DMS 273 treated with DMSO at 0.1 percent for 48 hours (cell line): ENCODE measurements at regions not wholly inside any gene's neighbourhood (a gene's known extent, or its start where the extent isn't known, plus 50 kb on each side); places are given as distances from the start of the nearest gene placed in this dataset.
"Not testable (repeated sequence)": the region's sequence is repeated elsewhere in the genome, so short reads cannot be mapped to it uniquely, and the experiment has no call there.

Source experiments
- DNase-seq: peaks from one replicate; lab custom pipeline; 2025; lab: John Stamatoyannopoulos, UW

DNA sequence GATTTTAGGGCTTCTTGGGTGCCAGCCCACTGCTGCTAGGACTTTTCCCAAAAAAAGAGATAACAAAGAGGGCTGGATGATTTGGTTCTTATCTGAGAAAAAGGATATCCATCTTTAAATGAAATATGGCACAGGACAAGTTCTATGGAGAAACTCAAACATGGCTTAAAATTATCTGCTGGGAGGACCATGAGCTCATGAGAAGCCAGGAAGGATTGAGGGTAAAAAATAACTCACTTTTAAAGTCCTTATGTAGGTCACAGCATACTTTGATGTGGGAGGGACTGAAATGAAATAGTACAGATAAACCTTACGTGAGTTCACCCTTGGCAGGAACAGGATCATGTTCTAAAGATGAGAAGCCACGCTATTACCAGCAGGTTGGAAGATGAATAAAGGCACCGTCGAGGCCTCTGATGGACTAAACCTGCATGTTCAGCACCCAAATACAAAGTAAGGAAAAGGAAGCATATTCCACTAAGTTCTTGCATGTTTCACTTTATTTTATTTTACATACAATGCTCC lies 369.2 kb upstream of the KLF6 start:
- DNase-seq = no peak

DNA sequence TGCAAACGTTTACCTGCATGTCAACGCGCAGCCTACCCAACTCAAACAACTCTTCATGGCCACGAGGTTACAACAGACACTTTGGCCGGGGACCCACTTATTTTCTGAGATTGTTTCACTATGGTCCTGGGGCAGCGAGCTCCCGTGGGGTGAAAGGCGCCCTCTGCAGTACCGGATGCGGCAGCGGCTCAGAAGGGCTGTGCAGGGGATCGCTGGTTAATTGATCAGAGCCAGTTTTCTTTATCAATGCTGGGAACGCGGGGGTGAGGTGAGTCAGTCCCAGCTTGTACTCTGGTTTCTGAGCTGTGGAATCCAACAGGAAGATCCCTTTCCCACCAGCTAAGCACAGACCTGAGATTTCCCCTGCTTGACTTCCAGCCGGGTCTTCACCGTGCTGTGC lies 366.5 kb upstream of the KLF6 start:
- DNase-seq = no peak

DNA sequence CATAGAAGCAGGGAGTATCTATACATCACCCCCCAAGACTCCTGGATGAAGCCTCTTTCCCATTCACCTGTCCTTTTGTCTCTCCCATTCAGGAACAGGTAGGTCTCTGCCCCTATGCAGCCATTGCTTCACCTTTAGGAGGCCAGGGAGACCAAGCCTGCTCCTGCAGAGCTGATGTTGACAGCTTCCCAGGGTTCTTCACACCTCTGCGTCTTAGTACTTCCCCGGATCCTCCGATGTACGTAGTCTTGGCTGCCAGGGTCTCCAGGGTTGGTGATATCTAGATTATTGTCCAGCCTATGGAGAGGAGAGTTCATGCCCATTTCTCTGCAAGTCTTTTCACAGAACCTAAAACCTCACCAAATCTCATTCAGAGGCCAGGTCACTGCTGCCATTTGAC lies 365.7 kb upstream of the KLF6 start:
- DNase-seq = no peak

DNA sequence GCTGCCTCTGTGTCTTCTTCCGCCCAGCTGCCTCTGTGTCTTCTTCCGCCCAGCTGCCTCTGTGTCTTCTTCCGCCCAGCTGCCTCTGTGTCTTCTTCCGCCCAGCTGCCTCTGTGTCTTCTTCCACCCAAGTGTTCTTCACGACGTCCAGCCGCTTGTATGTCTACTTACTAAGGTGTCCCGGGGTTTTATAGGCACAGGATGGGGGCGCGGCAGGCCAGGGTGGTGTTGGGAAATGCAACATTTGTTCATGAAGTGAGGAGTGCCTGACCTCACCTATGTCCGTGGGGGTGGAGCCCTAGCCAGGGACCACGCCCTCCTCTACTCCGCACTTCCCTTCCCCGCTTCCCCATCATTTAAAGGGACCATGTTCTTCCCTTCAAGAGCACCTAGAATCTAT lies 364.5 kb upstream of the KLF6 start:
- DNase-seq = not testable (repeated sequence)

DNA sequence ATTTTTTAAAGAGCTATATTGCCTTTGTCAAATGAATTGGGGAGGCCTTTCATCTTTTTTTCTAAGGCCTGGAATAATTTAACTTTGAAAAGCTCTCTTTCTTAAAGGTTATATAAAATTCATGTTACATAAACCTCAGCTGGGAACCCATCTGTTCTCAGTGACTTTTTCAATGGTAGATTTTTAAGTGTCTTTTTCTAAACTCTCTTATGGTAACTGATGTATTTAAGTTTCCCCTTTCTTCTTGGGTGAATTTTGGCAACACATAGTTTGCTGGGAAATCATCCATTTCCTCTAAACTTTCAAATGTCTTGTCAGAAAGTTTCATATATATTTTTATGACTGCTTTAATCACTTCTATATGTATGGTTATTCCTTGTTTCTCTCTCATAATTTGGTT lies 362.2 kb upstream of the KLF6 start:
- no peak for DNase-seq

DNA sequence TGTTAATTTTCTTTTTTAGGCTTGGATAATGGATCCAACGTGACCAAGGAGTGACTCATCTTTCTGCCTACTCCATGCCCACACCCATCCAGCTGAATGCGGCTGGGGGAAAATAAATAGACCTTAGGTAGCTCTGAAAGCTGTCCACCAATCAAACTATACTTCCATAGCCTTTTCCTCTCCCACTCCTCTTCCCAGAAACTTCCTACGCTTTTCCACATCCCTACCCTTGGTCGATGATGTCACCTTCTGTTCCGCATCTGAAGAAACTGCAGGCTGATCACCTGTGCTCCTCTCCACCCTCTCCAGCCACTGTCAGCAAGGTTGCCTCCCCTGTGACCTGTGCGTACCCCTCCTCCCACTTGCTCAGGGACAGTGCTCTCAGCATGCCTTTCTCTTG lies 359.8 kb upstream of the KLF6 start:
- no peak for DNase-seq

DNA sequence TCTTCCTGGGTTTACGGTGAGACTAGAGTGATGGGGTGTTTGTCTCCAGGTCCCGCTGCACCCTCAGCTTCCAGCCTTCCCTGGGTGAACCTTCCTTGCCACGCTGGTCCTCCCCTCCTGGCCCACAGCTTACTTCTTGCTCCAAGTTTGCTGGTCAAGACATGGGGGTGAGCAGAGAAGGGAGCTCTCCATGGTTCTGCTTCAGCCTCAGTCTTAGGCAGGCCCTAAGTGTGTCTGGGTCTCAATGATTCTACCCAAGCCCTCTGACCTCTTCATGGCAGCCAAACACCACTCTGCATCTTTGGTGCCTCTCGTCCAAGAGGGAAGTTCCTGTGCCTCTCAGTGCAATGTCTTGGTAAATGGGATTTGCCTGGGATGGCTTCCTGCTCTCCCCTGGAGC lies 356.5 kb upstream of the KLF6 start:
- no peak for DNase-seq

DNA sequence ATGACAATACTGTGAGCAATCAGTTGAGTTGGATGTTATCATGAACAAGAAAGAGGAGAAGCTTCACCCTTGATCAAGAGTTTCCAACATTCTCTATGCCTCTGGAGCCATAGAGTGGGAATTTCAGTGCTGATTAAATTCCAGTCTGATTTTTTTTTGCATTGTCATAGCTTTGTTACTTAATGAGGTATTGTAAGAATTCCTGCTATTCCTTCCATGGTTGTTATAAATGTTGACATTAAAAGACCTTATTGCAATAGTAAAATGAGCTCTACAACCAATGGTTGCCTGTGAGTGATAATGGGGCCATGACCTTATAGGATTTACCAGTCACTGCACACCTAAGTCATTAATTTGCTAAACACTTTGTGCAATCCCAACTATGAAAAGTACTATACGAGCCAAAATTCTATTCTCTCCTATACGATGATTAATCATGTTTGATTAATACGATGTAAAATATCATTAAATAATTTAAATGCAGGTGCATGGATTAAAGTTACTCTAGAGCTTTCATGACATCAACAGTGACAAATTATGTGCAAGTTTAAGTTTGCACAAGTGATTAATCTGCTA lies 353.2 kb upstream of the KLF6 start:
- no peak for DNase-seq

DNA sequence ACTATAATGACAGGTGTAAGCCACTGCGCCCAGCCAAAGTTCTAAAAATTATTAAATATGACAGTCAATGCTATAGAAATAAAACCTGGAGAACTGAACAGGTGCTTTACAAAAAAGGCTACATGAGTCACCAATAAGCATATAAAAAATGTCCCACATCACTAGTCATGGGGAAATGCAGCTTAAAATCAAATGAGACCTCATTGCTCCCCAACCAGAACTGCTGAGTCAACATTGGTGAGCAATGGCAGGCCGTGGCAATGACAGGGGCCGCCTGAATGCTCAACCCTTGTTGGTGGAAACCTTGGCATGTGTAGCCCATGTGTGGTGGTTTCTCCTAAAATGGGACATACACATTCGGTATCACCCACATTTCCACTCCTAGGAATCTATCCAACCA lies 352.3 kb upstream of the KLF6 start:
- DNase-seq = no peak

DNA sequence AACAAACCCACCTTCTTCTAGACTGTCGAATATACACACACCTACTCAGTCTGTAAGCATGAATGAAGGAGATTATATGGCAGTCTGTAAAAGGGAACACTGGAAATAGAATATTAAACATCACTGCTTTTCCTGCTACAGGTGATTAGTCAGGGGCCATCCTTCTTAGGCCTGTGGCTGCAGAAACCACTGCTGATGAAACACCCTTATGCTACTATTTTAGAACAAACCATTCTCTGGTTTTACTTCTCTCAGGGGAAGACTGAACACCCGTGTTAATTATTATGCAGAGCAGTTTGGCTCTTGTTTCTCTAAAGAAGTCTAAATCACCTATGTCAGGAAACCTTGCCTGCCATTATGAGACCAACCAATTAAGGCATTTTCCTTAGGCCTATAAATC lies 351.1 kb upstream of the KLF6 start:
- no peak for DNase-seq

DNA sequence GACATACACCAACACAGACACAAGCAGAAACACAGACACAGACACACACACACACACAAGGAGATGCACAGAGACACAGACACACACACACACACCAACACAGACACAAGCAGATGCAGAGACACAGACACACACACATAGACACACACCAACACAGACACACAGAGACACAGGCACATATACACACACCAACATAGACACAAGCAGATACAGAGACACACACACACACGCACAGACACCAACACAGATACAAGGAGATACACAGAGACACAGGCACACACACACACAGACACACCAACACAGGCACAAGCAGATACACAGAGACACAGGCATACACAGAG lies 347.2 kb upstream of the KLF6 start:
- no peak for DNase-seq

DNA sequence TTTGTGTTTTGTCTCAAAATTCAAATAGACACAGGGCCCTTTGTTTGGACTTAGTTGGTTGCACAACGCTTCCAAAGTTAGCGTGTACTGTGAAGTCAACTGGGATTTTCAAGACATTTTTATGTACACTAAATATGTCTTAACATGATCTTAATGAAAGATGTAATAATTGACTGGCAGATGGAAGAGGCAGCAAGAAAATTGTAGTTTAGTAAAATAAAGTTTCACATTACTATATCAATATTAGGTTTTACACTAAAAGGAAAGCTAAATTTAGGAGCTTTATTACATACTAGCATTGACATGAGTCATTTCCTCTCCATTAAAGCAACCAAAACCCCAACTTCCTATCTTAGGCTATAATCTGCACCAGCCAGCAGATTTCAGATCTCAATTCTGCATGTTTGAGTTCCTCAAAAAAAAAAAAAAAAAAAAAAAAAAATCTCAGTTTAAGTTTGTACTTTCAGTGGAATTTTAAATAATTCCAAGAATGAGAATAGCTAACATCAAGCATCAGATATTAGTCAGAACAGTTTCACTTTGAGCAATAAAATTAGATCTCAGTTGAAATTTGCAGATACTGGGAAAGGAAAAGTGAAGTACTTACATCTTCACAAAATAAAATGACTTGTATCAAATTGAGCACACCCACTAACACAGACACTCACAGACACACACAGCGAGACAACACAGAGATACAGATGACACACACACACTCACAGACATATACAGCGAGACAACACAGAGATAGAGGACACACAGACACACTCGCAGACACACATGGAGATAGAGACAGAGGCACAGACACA lies 346.6 kb upstream of the KLF6 start:
- DNase-seq = no peak

DNA sequence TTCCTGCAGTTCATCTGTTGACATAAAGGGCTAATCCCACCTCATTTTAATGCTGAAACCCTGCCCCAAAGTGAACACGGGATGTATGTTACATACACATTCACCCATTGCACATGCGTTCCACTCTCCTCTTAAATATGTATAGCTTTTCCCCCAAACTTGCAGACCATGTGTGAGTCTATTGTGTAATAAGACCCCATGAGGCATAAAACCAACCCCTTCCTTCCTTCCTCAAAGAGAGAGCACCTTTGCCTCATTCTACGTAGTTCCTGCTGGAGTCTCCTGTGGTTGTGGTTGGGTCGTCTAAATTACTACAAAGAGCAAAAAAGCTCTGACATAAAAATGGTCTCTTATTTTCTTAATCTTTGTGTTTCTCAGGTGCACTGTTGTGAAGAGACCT lies 345.7 kb upstream of the KLF6 start:
- no peak for DNase-seq

DNA sequence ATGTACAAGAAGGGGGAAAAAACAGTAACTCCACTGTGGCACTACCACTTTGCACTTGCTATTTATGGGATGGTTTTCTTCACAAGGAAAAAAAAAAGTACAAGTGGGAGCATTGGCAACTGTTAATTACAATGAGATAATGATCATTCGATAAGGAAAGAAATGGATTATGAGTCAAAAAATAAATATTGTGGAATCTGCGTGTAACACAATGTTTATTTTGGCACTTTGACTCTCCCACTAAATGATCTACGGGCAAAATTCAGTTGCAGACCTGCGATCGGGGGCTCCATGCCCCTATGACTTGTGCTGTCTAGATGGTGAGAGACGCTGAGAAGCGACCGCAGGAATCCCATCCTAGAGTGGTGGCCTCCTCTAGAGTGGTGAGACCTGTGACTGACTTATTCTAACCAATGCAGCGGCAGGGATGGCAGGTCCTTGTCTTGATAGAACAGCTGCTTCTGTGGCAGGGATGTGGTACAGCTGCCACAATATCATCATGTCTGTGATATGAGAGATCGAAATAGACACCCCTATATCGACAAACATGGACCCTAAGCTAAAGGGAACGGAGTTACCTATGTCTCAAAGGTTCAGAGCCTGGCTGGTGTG lies 345.0 kb upstream of the KLF6 start:
- no peak for DNase-seq

DNA sequence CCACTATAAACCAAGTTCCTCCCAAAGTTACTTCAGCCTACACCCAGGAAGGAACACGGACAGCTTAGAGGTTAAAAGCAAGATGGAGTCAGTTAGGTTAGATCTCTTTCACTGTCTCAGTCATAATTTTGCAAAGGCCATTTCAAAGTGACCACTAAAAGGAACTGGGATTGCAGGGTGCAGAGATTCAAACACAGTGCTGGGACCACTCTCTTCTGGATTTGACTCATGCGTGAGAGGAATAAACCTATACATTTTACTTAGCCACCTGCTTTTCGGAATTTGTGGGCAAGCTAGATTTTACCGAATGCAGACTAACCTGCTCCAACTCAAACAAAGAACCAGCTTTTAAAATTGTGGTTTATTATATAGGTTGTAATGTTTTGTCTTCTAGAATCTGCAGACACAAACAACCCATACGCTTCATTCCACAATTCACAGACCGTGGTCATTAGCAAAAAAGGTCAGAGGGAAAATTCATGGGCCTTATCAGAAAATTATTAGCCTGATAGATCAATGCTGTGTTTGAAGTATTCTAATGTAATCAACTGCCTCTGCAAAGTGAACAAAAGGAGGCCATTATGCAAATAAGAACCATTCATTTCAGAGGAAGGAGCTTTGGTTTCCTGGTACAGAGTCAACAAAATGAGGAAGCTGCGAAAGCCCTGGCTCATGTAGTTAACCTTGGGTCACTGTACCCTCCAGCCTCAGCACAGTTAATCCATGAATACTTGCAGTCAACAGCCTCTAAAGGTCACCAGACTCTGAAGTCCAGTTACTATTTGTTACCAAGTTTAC lies 342.7 kb upstream of the KLF6 start:
- DNase-seq = no peak

DNA sequence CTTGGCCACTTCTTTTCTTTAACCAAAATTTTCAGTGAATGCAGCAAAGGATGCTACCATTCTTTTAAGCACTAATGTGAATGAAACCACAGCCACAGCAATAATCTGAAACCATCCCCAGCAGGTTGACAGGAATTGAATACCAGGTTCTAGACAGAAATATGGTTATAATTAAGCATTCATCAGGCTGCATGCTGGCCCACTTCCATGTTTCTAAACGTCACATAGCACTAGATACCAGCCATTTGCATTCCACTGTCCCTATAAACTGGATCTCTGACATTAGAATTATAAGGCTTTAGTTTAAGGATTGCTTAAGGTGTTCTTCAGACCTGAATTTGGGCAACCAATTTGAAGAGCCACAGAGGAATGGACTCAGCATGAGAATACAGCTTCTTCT lies 340.8 kb upstream of the KLF6 start:
- DNase-seq = no peak

DNA sequence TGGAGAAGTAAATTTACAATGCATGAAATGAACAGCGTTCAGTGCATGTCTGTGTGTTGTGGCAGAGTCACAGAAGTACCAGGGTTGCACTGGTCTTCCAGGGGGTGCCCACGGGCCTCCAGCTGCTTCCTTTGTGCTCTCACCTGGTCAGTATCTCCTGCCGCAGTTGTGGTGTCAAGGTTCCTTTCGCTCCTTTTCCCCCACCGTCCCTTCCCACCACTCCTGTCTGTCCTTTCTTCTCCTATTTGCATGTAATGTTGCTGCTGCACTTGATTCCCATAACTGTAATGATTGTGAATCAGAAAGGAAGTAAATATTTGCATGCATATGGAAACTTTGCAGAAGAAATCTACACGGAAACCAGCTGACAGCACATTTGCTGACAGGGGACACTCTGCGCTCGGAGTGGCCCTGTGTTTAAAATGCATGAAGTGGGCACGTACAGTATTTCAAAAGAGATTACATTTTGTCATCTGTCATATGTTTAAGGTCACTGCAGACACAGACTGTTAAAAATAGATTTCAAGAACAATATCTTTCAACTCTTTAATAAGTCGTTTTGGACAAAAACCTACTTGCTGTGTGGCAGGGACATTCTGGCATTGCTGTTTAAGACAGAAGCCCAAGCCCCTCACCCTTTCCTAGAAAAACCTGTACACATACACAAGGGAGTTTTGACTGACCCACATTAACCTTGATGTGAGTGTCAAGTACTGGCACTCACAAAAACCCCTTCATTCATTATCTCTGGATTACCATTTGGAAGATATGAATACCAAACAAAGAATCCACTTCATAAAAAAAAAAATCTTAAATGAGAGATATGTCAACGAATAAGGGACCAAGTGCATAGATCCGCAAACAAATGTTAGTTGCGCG lies 336.7 kb upstream of the KLF6 start:
- DNase-seq = no peak

DNA sequence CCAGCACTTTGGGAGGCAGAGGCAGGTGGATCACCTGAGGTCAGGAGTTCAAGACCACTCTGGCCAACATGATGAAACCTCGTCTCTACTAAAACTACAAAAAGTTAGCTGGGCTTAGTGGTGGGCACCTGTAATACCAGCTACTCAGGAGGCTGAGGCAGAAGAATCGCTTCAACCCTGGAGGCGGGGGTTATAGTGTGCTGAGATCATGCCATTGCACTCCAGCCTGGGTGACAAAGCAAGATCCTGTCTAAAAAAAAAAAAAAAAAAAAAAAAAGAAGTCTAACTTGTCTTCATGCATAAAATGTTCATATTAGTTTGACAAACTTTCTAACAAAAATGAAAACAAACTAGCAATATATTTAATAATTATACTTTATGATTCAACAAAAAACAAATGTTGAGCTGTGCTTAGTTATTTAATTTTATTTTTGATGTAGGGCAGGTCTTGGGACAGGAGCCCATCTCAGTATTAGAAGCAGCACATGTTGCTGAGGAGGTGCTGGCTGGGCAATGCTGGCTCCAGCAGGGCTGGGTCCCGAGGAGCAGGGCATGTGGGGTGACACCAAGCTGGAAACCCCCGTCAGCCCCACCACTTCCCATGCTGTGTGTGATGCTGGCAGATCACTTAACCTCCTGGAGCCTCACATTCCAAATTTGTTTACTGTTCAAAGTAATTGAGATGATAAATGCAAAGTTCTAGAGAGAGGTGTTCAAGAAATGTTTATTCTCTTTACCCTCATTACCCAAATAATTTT lies 335.3 kb upstream of the KLF6 start:
- no peak for DNase-seq

DNA sequence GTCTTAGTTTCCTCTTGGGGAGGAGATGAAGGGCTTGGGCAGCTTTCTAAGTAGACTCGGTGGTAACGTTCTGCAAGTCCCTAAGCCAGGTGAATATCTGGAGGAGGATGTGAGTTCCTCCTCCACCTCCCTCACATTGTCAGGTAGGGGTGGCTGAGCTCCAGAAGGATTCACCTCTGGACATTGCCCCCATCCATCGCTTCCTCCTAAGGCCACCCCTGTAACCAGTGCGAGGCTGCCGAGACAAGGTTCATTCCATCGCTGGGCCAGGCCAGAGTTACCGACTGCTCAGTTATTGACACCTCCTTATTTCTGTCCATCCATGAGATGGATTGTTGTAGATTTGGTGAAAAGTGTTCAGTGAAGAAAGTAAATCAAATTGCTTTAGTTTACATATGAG lies 334.1 kb upstream of the KLF6 start:
- DNase-seq = no peak

DNA sequence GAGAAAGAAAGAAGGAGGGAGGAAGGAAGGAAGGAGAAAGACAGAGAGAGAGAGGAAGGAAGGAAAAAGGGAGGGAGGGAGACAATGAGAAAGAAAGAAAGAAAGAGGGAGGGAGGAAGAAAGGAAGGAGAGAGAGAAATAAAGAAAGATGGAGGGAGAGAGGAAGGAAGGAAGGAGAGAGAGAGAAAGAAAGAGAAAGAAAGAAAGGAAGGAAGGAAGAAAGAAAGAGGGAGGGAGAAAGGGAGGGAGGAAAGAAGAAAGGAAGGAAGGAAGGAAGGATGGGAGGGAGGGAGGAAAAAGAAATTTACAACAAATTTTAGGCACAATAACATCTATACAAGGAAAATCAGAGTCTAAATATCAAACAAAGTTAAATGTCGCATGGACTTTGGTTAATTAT lies 332.6 kb upstream of the KLF6 start:
- no peak for DNase-seq

DNA sequence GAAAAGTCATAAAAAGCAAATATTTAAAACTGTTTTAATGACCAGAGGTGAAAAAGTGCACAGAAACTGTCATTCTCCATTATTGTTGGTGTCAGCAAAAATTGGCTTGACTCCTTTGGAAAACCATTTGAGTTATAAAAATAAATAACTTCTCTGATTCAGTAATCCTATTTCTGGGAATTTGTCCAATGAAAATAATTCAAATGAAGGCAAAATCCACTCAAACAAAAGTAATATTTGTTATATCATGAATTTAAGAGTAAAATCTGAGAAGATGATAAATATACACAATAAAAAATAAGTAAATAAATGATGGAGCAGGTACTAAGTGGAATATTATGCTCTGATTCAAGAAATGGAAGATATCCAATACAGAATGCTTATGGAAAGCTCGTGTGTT lies 326.6 kb upstream of the KLF6 start:
- no peak for DNase-seq
